ENCODE measurements at regions not wholly inside any gene's neighbourhood (a gene's known extent, or its start where the extent isn't known, plus 50 kb on each side); places are given as distances from the start of the nearest gene placed in this dataset.

DNA sequence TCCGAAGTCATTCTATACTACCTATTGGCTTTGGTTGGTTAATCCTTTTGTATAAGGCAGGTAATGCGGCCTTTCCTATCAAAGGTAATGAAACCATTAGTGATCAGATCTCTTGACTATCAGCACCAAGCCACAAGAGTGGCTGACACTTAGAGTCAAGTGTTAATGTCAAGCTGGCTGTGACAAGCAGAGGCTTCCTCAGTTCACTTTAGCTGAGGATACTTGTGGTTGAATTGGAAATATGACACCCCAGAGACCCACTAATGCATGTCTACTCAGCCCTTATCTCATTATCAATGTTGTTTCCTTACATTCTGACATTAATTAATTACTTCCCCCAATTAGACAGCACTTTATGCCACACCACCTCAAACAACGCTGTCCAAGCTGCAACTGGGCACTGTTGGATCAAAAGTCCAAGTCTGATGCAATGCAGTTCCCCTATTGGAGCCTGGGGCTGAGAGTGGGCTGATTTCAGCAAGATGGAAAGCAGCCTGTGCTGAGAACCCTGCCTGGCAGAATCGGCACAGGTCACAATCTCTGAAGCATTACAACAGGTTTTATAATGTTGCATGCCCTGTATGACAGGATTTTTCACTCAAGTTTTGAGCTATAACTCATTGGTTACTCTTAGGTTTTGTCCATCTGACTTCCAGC, 273.5 kb downstream of the COL12A1 start:
- Histone ChIP-seq H3K27me3 (no peaks in the 10 kb centered on the region), H3K9me3 (no peaks in the 10 kb centered on the region), H3K36me3 (no peaks in the 10 kb centered on the region), H3K4me3 (ENCODE audit: low read depth, low read length) (no peak overlapping the region), H3K4me1 (no peaks in the 10 kb centered on the region)
- TF ChIP-seq, protein P1, sequence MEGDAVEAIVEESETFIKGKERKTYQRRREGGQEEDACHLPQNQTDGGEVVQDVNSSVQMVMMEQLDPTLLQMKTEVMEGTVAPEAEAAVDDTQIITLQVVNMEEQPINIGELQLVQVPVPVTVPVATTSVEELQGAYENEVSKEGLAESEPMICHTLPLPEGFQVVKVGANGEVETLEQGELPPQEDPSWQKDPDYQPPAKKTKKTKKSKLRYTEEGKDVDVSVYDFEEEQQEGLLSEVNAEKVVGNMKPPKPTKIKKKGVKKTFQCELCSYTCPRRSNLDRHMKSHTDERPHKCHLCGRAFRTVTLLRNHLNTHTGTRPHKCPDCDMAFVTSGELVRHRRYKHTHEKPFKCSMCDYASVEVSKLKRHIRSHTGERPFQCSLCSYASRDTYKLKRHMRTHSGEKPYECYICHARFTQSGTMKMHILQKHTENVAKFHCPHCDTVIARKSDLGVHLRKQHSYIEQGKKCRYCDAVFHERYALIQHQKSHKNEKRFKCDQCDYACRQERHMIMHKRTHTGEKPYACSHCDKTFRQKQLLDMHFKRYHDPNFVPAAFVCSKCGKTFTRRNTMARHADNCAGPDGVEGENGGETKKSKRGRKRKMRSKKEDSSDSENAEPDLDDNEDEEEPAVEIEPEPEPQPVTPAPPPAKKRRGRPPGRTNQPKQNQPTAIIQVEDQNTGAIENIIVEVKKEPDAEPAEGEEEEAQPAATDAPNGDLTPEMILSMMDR (IDR thresholded peaks at IDR 0.05; ENCODE audit: low read depth, low read length), result no peak
- DNase-seq, result no peak

DNA sequence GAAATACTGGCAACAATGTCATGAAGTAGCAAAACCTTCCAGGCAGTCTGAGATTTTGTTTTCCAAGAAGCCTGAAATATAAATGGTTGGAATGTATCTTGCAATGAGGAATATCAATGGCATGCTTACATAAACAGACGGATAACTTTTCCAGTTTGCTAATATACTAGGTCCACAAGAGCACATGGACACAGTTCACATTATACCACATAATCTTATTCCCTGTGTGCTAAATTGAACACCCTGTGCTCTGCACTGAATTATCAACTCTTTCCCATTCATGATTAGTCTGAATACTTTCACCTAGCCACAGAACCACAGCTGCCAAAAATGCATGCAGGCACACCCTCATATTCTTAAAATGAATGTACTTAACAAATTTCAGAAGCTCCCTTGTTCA, 274.3 kb downstream of the COL12A1 start:
- Histone ChIP-seq H3K4me3 (ENCODE audit: low read depth, low read length) (no peak overlapping the region), H3K27me3 (no peaks in the 10 kb centered on the region), H3K36me3 (no peaks in the 10 kb centered on the region), H3K4me1 (no peaks in the 10 kb centered on the region), H3K9me3 (no peaks in the 10 kb centered on the region)
- DNase-seq, result no peak
- TF ChIP-seq, protein P1 (IDR thresholded peaks at IDR 0.05; ENCODE audit: low read depth, low read length), result no peak

DNA sequence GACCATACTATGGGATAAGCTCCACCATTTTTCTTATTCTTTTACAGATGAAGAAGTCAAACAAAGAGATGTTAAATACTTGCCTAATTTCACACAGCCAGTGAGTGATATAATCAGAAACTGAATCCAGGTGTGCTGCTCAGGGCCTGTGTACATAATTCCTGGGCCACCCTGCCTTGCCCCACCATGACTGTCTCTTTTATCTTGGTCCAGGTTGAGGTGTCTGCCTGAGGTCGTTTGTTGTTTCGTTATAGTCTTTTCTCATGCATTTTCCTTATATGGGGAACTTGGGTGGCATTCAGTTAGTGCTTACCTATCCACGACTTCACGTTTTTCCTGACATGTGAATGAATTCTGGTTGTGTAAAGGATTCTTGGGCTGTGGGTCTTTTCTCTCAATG, 277.6 kb downstream of the COL12A1 start:
- DNase-seq, result no peak
- TF ChIP-seq, protein P1 (IDR thresholded peaks at IDR 0.05; ENCODE audit: low read depth, low read length), result no peak

DNA sequence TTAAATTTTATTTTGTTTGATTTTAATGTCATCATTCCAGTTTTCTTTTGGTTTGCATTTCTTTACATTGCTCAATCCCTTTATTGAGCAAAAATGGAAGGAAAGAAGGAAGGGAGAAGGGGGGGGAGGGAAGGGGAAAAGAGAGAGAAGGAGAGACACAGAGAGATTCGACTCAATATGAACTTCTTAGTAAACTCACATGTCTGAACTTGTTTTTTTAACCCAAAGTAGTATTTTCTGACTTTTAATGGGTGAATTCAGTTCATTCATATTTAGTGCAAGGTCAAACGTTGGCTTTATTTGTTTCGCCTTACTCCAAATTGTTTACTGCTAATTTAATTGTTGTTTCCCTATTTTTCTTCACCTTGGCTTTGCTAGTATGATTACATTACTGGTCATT, 278.6 kb downstream of the COL12A1 start:
- Histone ChIP-seq H3K27me3 (no peaks in the 10 kb centered on the region), H3K4me1 (no peaks in the 10 kb centered on the region), H3K9me3 (no peaks in the 10 kb centered on the region), H3K4me3 (ENCODE audit: low read depth, low read length) (no peak overlapping the region), H3K36me3 (no peaks in the 10 kb centered on the region)
- TF ChIP-seq, protein P1 (IDR thresholded peaks at IDR 0.05; ENCODE audit: low read depth, low read length), result no peak
- no peak for DNase-seq

More for the DNA sequence above, 277.6 kb downstream of the COL12A1 start:
- no peaks in the 10 kb centered on the region for H3K9me3 ChIP-seq
- no peaks in the 10 kb centered on the region for H3K36me3 ChIP-seq
- no peaks in the 10 kb centered on the region for H3K4me1 ChIP-seq
- H3K27me3 ChIP-seq, result no peaks in the 10 kb centered on the region
- H3K4me3 ChIP-seq (ENCODE audit: low read depth, low read length), result no peak overlapping the region

DNA sequence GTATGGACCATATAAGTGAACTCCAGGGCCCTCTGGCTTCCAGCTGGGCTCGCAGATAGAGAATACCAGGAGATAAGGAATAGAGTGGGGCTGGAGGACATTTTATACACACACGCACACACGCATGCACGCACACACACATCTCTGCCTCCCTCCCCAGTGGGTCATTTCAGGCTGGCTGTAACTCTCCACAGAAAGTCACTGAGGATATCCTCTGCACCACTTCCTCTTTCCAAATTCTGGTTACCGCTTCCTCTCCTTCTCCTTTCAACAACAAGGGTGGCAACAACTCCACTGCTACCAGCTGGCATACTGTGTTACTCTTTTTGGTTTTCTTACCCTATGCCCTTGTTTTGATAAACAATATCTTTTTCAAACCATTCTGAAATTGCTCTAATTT, 280.2 kb downstream of the COL12A1 start:
- H3K4me3 ChIP-seq (ENCODE audit: low read depth, low read length), result no peak overlapping the region
- TF ChIP-seq, protein P1 (IDR thresholded peaks at IDR 0.05; ENCODE audit: low read depth, low read length), result no peak
- H3K4me1 ChIP-seq, result no peaks in the 10 kb centered on the region
- no peaks in the 10 kb centered on the region for H3K36me3 ChIP-seq
- no peaks in the 10 kb centered on the region for H3K27me3 ChIP-seq
- no peaks in the 10 kb centered on the region for H3K9me3 ChIP-seq
- DNase-seq, result no peak

DNA sequence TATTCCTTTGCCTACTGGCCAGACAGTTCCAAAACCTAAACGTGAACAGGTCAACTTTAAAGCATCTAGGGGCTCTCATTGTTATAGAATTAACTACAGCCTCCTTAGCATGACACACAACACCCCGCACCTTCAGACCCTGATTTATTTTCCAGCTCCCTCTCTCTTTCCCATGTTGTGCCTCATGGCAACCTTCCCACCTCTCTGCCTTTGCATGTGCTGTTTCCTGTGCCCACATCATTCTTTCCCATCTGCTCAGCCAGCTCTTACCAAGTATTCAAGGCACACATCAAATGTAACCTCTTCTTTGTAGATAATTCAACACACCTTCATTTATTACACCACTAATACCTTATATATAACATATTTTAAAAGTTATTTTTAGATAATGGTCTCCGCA, 291.0 kb downstream of the COL12A1 start:
- DNase-seq, result no peak

More for the DNA sequence above, 291.0 kb downstream of the COL12A1 start:
- Histone ChIP-seq H3K27me3 (no peaks in the 10 kb centered on the region), H3K36me3 (no peaks in the 10 kb centered on the region), H3K4me3 (ENCODE audit: low read depth, low read length) (no peak overlapping the region), H3K4me1 (no peaks in the 10 kb centered on the region), H3K9me3 (no peaks in the 10 kb centered on the region)
- TF ChIP-seq, protein P1 (IDR thresholded peaks at IDR 0.05; ENCODE audit: low read depth, low read length), result no peak
